Suprapubic skin (tissue), 4 donors: ENCODE measurements at regions not wholly inside any gene's neighbourhood (a gene's known extent, or its start where the extent isn't known, plus 50 kb on each side); places are given as distances from the start of the nearest gene placed in this dataset.

Source experiments
- CTCF ChIP-seq, 2 donors: fragments of 200-600 bp in 1 of 2; fragments of 450-650 bp in 1 of 2; sonication (generic) in 1 of 2; IDR thresholded peaks; one replicate each; pipeline ENCODE4 v1.5.1; 2016 to 2019; ENCODE audit warnings: antibody characterized with exemption in 2 of 2, mild to moderate bottlenecking in 1 of 2, moderate library complexity in 1 of 2
- POLR2A ChIP-seq, 2 donors: fragments of 450-650 bp; IDR thresholded peaks; one replicate each; pipeline ENCODE4 v1.6.1; 2017; ENCODE audit warnings: antibody characterized with exemption in 2 of 2, mild to moderate bottlenecking in 2 of 2, moderate library complexity in 2 of 2
- POLR2AphosphoS5 ChIP-seq, 3 donors: sonication (generic); formaldehyde crosslinking; IDR thresholded peaks; one replicate each; pipeline ENCODE4 v1.6.1; 2017; ENCODE audit warnings: antibody characterized with exemption in 3 of 3

- no peak for TF ChIP-seq CTCF (IDR thresholded peaks at IDR 0.05)
- TF ChIP-seq POLR2A (IDR thresholded peaks at IDR 0.05) = no peak
- TF ChIP-seq POLR2AphosphoS5 (IDR thresholded peaks at IDR 0.05) = no peak
These were observed 394.4 kb downstream of the DOK5 start for GRCh38 chr20:54869765-54870164.
